Thymus (tissue), 11 donors: ENCODE measurements at regions not wholly inside any gene's neighbourhood (a gene's known extent, or its start where the extent isn't known, plus 50 kb on each side); places are given as distances from the start of the nearest gene placed in this dataset.
"Not testable (repeated sequence)": the region's sequence is repeated elsewhere in the genome, so short reads cannot be mapped to it uniquely, and the experiment has no call there.

ENCODE experiments used
- DNase-seq, 9 donors: peaks; one replicate each; pipeline ENCODE4 v3.0.0-alpha.2; 2013; ENCODE audit warnings: low spot score in 9 of 9, low read depth in 6 of 9, missing footprints in 1 of 9
- H3K27ac ChIP-seq, 2 donors: one replicate each; pipeline ENCODE4 v1.5.1; 2013; ENCODE audit warnings: control low read depth in 1 of 2, low read depth in 1 of 2, low read length in 1 of 2, mild to moderate bottlenecking in 1 of 2, moderate library complexity in 1 of 2
- H3K27me3 ChIP-seq, 2 donors: one replicate each; pipeline ENCODE4 v1.5.1; 2013; ENCODE audit warnings: low read length in 1 of 2; ENCODE audit not compliant: control insufficient read depth in 2 of 2, insufficient read depth in 1 of 2
- H3K36me3 ChIP-seq, 2 donors: one replicate each; pipeline ENCODE4 v1.5.1; 2013; ENCODE audit warnings: low read length in 1 of 2, mild to moderate bottlenecking in 1 of 2, moderate library complexity in 1 of 2; ENCODE audit not compliant: control insufficient read depth in 2 of 2, insufficient read depth in 2 of 2
- H3K4me1 ChIP-seq, 2 donors: one replicate each; pipeline ENCODE4 v1.5.1; 2013; ENCODE audit warnings: low read length in 2 of 2; ENCODE audit not compliant: control insufficient read depth in 2 of 2, insufficient read depth in 2 of 2
- H3K4me3 ChIP-seq, 2 donors: one replicate each; pipeline ENCODE4 v1.5.1; 2013; ENCODE audit warnings: low read length in 2 of 2, control low read depth in 1 of 2, mild to moderate bottlenecking in 1 of 2
- H3K9me3 ChIP-seq, 2 donors: one replicate each; pipeline ENCODE4 v1.5.1; 2013; ENCODE audit warnings: low read length in 1 of 2, mild to moderate bottlenecking in 1 of 2; ENCODE audit not compliant: control insufficient read depth in 2 of 2, insufficient read depth in 1 of 2
- WGBS: extraction: QIAGEN DNeasy Blood & Tissue Kit; methylation state at CpG from one replicate; pipeline ENCODE4 v1.1.7; 2013; 5-methylcytosine and 5-hydroxymethylcytosine counted together
- donor health status: healthy.

- WGBS = 89% methylated on average over 2 of the region's 2 CpGs
- no peaks in the 10 kb centered on the region for H3K4me1 ChIP-seq
- no peak for DNase-seq
- H3K27ac ChIP-seq = no peak overlapping the region
- no peaks in the 10 kb centered on the region for H3K36me3 ChIP-seq
- H3K4me3 ChIP-seq = no peak overlapping the region
- no peaks in the 10 kb centered on the region for H3K27me3 ChIP-seq
- peaks cover 0 to 14% of the 10 kb centered on the region in 2 donors for H3K9me3 ChIP-seq
Measured at GRCh38 chr4:18626996-18627395, 605.4 kb upstream of the LCORL start.

GRCh38 chr4:18626366-18626765 lies 604.8 kb upstream of the LCORL start:
- no peaks in the 10 kb centered on the region for H3K36me3 ChIP-seq
- no peaks in the 10 kb centered on the region for H3K27me3 ChIP-seq
- peaks cover 0 to 14% of the 10 kb centered on the region in 2 donors for H3K9me3 ChIP-seq
- H3K27ac ChIP-seq = no peak overlapping the region
- no peak overlapping the region for H3K4me3 ChIP-seq
- DNase-seq = no peak
- no peaks in the 10 kb centered on the region for H3K4me1 ChIP-seq

- Histone ChIP-seq H3K27ac (no peak overlapping the region), H3K4me1 (no peaks in the 10 kb centered on the region), H3K27me3 (no peaks in the 10 kb centered on the region), H3K4me3 (no peak overlapping the region), H3K36me3 (no peaks in the 10 kb centered on the region), H3K9me3 (no peaks in the 10 kb centered on the region)
- 78% methylated on average over 1 of the region's 1 CpG for WGBS
- DNase-seq = no peak
Measured at GRCh38 chr4:18621186-18621585, 599.6 kb upstream of the LCORL start.

DNA sequence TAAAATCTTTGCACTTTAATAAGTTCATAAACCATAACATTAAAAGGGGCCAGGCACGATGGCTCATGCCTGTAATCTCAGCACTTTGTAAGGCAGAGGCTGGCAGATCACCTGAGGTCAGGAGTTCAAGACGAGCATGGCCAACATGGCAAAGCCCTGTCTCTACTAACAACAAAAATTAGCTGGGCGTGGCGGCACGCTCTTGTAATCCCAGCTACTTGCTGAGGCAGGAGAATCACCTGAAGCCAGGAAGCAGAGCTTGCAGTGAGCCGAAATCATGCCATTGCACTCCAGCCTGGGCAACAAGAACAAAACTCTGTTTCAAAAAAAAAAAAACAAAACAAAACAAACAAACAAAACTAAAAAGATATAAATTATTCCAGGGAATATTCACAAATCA lies 595.2 kb upstream of the LCORL start:
- no peaks in the 10 kb centered on the region for H3K27me3 ChIP-seq
- H3K27ac ChIP-seq = no peak overlapping the region
- no peaks in the 10 kb centered on the region for H3K36me3 ChIP-seq
- H3K4me1 ChIP-seq = no peaks in the 10 kb centered on the region
- no peaks in the 10 kb centered on the region for H3K9me3 ChIP-seq
- H3K4me3 ChIP-seq = no peak overlapping the region
- DNase-seq = no peak
- WGBS = 91% methylated on average over 6 of the region's 6 CpGs

GRCh38 chr4:18611026-18611425 lies 589.5 kb upstream of the LCORL start:
- 45% methylated on average over 2 of the region's 2 CpGs for WGBS
- Histone ChIP-seq H3K9me3 (no peaks in the 10 kb centered on the region), H3K36me3 (no peaks in the 10 kb centered on the region), H3K4me3 (no peak overlapping the region), H3K27ac (no peak overlapping the region), H3K4me1 (no peaks in the 10 kb centered on the region), H3K27me3 (no peaks in the 10 kb centered on the region)
- no peak for DNase-seq

- 98% methylated on average over 4 of the region's 4 CpGs for WGBS
- no peak for DNase-seq
- Histone ChIP-seq H3K4me1 (no peaks in the 10 kb centered on the region), H3K27ac (no peak overlapping the region), H3K9me3 (no peaks in the 10 kb centered on the region), H3K27me3 (no peaks in the 10 kb centered on the region), H3K4me3 (no peak overlapping the region), H3K36me3 (no peaks in the 10 kb centered on the region)
Measured at GRCh38 chr4:18608908-18609533, 587.5 kb upstream of the LCORL start.

GRCh38 chr4:18602610-18603009 lies 581.1 kb upstream of the LCORL start:
- not testable (repeated sequence) for H3K36me3 ChIP-seq, DNase-seq, H3K4me1 ChIP-seq, H3K4me3 ChIP-seq, H3K9me3 ChIP-seq, H3K27ac ChIP-seq, H3K27me3 ChIP-seq
- 97% methylated on average over 8 of the region's 8 CpGs for WGBS

- H3K36me3 ChIP-seq = no peaks in the 10 kb centered on the region
- H3K4me3 ChIP-seq = no peak overlapping the region
- H3K4me1 ChIP-seq = no peaks in the 10 kb centered on the region
- no peaks in the 10 kb centered on the region for H3K9me3 ChIP-seq
- DNase-seq = peak; percentile 21 to 71 (median 36)
- no peak overlapping the region for H3K27ac ChIP-seq
- 14% methylated on average over 12 of the region's 12 CpGs for WGBS
- no peaks in the 10 kb centered on the region for H3K27me3 ChIP-seq
Measured at GRCh38 chr4:18593297-18594002, 571.9 kb upstream of the LCORL start.

DNA sequence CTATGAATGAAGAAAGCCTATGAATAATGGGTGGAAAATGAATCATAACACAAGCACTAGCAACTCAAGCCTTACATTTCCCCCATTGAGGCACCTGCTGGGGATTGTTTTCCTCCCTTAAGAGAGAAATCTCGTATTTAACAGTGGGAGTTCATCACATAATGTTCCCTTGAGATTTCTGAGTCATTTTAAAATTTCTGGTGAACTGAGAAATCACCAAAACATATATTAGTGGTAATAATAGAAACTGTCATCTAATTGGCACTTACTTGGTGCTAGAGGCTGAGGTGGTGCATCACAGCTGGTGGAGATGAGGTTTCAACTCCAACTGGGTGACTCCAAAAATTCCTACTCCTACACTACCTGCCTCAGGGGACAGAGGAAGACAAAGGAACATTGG lies 561.3 kb upstream of the LCORL start:
- Histone ChIP-seq H3K27ac (no peak overlapping the region), H3K36me3 (no peaks in the 10 kb centered on the region), H3K27me3 (no peaks in the 10 kb centered on the region), H3K4me3 (no peak overlapping the region), H3K9me3 (no peaks in the 10 kb centered on the region), H3K4me1 (no peaks in the 10 kb centered on the region)
- WGBS = 65% methylated on average over 1 of the region's 1 CpG
- no peak for DNase-seq
